K562 (cell line): ENCODE measurements at regions not wholly inside any gene's neighbourhood (a gene's known extent, or its start where the extent isn't known, plus 50 kb on each side); places are given as distances from the start of the nearest gene placed in this dataset.

Experiments
- ATAC-seq: fragments of 200-7000 bp; cut with Tn5 transposase; 3 replicates; pipeline ENCODE4 v1.9.1; 2020; ENCODE audit warnings: moderate library complexity
- BruUV-seq: library from RNA; stranded (reverse); fragments of 400-500 nt; replicated peaks from 2 replicates; lab custom pipeline; 2021; lab: Mats Ljungman, UMichigan
- CTCF ChIA-PET: fragments of 300-600 bp; formaldehyde crosslinking; extraction: SDS; loops from one replicate; lab custom pipeline; 2021; ENCODE audit warnings: low intra/inter-chr PET ratio; lab: Yijun Ruan, JAX
- POLR2A ChIA-PET: fragments of 300-600, 350-650 bp; sonication (Branson Sonifier 250); formaldehyde crosslinking; extraction: SDS; loops from one replicate; lab custom pipeline; 2021; ENCODE audit warnings: antibody characterized with exemption, inconsistent platforms; lab: Yijun Ruan, JAX
- DNase-seq, 4 experiments: peaks; one replicate each; pipeline versions ENCODE4 v3.0.0 to v3.0.0-alpha.2; 2011 to 2018; ENCODE audit warnings: low spot score in 3 of 4, mixed read lengths in 3 of 4; ENCODE audit errors: extremely low read depth in 1 of 4
- FAIRE-seq: peaks from 2 replicates; lab custom pipeline; 2011; peaks lifted over from hg19 to GRCh38; lab: Jason Lieb, UNC
- H2AFZ ChIP-seq: 2 replicates; pipeline ENCODE4 v1.6.0; 2011; ENCODE audit warnings: low read depth, low read length, control low read depth, inconsistent platforms
- H3K27ac ChIP-seq: fragments of 200-600 bp; 3 replicates; pipeline ENCODE4 v1.8.0; 2011; ENCODE audit warnings: low read depth, mild to moderate bottlenecking, control low read depth, inconsistent platforms, low read length, moderate library complexity, mixed read lengths; ENCODE audit errors: extremely low read depth
- H3K27me3 ChIP-seq, 2 experiments: fragments of 300-600 bp in 1 of 2; 2 replicates in 1 of 2; 3 replicates in 1 of 2; pipeline versions ENCODE4 v1.6.0 to v1.8.0; 2011; ENCODE audit warnings: inconsistent platforms in 2 of 2, low read length in 2 of 2, mild to moderate bottlenecking in 1 of 2, mixed read lengths in 1 of 2, moderate library complexity in 1 of 2; ENCODE audit not compliant: control insufficient read depth in 2 of 2, insufficient read depth in 2 of 2
- H3K36me3 ChIP-seq: fragments of 300-600 bp; 3 replicates; pipeline ENCODE4 v1.8.0; 2011; ENCODE audit warnings: mild to moderate bottlenecking, low read length, inconsistent platforms; ENCODE audit not compliant: control insufficient read depth, insufficient read depth
- H3K4me1 ChIP-seq, 2 experiments: fragments of 200-600 bp in 1 of 2; replicated peaks in 1 of 2; 2 replicates in 1 of 2; 3 replicates in 1 of 2; pipeline versions ENCODE4 v1.5.1 to v1.8.0; 2011; ENCODE audit warnings: inconsistent platforms in 2 of 2, low read length in 2 of 2, mild to moderate bottlenecking in 1 of 2, mixed read lengths in 1 of 2, moderate library complexity in 1 of 2; ENCODE audit not compliant: control insufficient read depth in 2 of 2, insufficient read depth in 2 of 2
- H3K4me2 ChIP-seq: 2 replicates; pipeline ENCODE4 v1.6.1; 2011; ENCODE audit warnings: low read length, control low read depth, inconsistent platforms, mixed read lengths; ENCODE audit not compliant: insufficient read depth
- H3K4me3 ChIP-seq: fragments of 200-600 bp; sonication (generic), shearing (Covaris generic); 2 replicates; pipeline ENCODE4 v1.5.1; 2016; ENCODE audit warnings: control low read depth, inconsistent platforms
- H3K79me2 ChIP-seq: fragments of 200-600 bp; 3 replicates; pipeline ENCODE4 v1.8.0; 2011; ENCODE audit warnings: low read length, inconsistent platforms; ENCODE audit not compliant: control insufficient read depth, insufficient read depth
- H3K9ac ChIP-seq, 2 experiments: 2 replicates each; pipeline versions ENCODE4 v1.6.0 to v1.6.1; 2011; ENCODE audit warnings: low read depth in 2 of 2, low read length in 2 of 2, control low read depth in 1 of 2, inconsistent platforms in 1 of 2, mild to moderate bottlenecking in 1 of 2, mixed read lengths in 1 of 2; ENCODE audit not compliant: insufficient read depth in 1 of 2
- H3K9me1 ChIP-seq: one replicate; pipeline ENCODE4 v1.6.0; 2011; ENCODE audit warnings: inconsistent platforms, mild to moderate bottlenecking, low read length, moderate library complexity; ENCODE audit not compliant: control insufficient read depth, insufficient read depth
- H3K9me3 ChIP-seq: replicated peaks from 2 replicates; pipeline ENCODE4 v1.5.1; 2011; ENCODE audit warnings: low read depth, low read length, inconsistent platforms; ENCODE audit not compliant: control insufficient read depth, insufficient read depth
- H4K20me1 ChIP-seq: replicated peaks from 2 replicates; pipeline ENCODE4 v1.6.1; 2011; ENCODE audit warnings: low read length, inconsistent platforms, mixed read lengths; ENCODE audit not compliant: control insufficient read depth, insufficient read depth
- BCLAF1 ChIP-seq, 2 experiments: fragments of 450-650 bp in 1 of 2; IDR thresholded peaks; 2 replicates each; pipeline ENCODE4 v1.6.1; 2011 to 2017; ENCODE audit warnings: low read depth in 2 of 2, antibody characterized with exemption in 1 of 2, borderline replicate concordance in 1 of 2, low read length in 1 of 2, mild to moderate bottlenecking in 1 of 2, mixed read lengths in 1 of 2; ENCODE audit not compliant: control insufficient read depth in 1 of 2
- BRD4 ChIP-seq: fragments of 200-600 bp; sonication (generic); IDR thresholded peaks from 2 replicates; pipeline ENCODE4 v1.6.1; 2017; ENCODE audit warnings: inconsistent platforms
- CAMTA2 ChIP-seq: fragments of 250-450 bp; sonication (Bioruptor Pico); conservative IDR thresholded peaks from 2 replicates; pipeline ENCODE4 v1.5.1; 2022
- KAT7 ChIP-seq: sonication (generic); formaldehyde crosslinking; IDR thresholded peaks from 2 replicates; pipeline ENCODE4 v1.8.0; 2022; ENCODE audit warnings: missing genetic modification reagents, mild to moderate bottlenecking, borderline replicate concordance
- MAFG ChIP-seq: fragments of 450-650 bp; conservative IDR thresholded peaks from 2 replicates; pipeline ENCODE4 v1.6.1; 2016; ENCODE audit warnings: missing genetic modification characterization, missing compliant biosample characterization
- MYBL2 ChIP-seq, 2 experiments: fragments of 450-650 bp in 1 of 2; sonication (generic) in 1 of 2; formaldehyde crosslinking in 1 of 2; IDR thresholded peaks; 2 replicates each; pipeline versions ENCODE4 v1.6.1 to v1.8.1; 2017 to 2022; ENCODE audit warnings: borderline replicate concordance in 1 of 2, inconsistent platforms in 1 of 2, low read depth in 1 of 2, mild to moderate bottlenecking in 1 of 2, missing genetic modification reagents in 1 of 2, moderate library complexity in 1 of 2
- PHF8 ChIP-seq: fragments of 200-600 bp; sonication (generic); IDR thresholded peaks from 2 replicates; pipeline ENCODE4 v1.6.1; 2012; ENCODE audit warnings: mixed run types, mild to moderate bottlenecking, inconsistent platforms, low read length, moderate library complexity, borderline replicate concordance
- PTRF ChIP-seq: fragments of 450-650 bp; IDR thresholded peaks from 2 replicates; pipeline ENCODE4 v1.6.1; 2016; ENCODE audit warnings: mild to moderate bottlenecking, missing genetic modification characterization, missing compliant biosample characterization
- TAF1 ChIP-seq: IDR thresholded peaks from 2 replicates; pipeline ENCODE4 v1.6.1; 2011; ENCODE audit warnings: mild to moderate bottlenecking, low read length, moderate library complexity; ENCODE audit not compliant: insufficient read depth, control insufficient read depth, severe bottlenecking; ENCODE audit errors: extremely low read depth
- YBX1 ChIP-seq: fragments of 450-650 bp; IDR thresholded peaks from 2 replicates; pipeline ENCODE4 v1.7.1; 2016; ENCODE audit warnings: mild to moderate bottlenecking
- ZBTB9 ChIP-seq: fragments of 450-650 bp; formaldehyde crosslinking; IDR thresholded peaks from 2 replicates; pipeline ENCODE4 v1.4.0; 2020; ENCODE audit warnings: mild to moderate bottlenecking, moderate library complexity
- ZC3H11A ChIP-seq: IDR thresholded peaks from 2 replicates; pipeline ENCODE4 v1.6.1; 2012; ENCODE audit warnings: low read depth, low read length, improper control_type of control experiment
- ZNF277 ChIP-seq: fragments of 250-450 bp; sonication (Bioruptor Pico); IDR thresholded peaks from 2 replicates; pipeline ENCODE4 v1.8.0; 2022; ENCODE audit warnings: inconsistent platforms, mild to moderate bottlenecking, moderate library complexity, borderline replicate concordance
- ZNF699 ChIP-seq: fragments of 250-450 bp; sonication (Bioruptor Pico); IDR thresholded peaks from 2 replicates; pipeline ENCODE4 v1.8.0; 2021; ENCODE audit warnings: mild to moderate bottlenecking, moderate library complexity; ENCODE audit not compliant: insufficient replicate concordance
- WGBS: fragments of 100-300 bp; shearing (Covaris generic); methylation state at CpG from one replicate; pipeline ENCODE4 v1.1.6; 2016; ENCODE audit warnings: low coverage, mixed read lengths; ENCODE audit not compliant: insufficient coverage; ENCODE audit errors: missing lambda C conversion rate; 5-methylcytosine and 5-hydroxymethylcytosine counted together
- in situ Hi-C: fragments of 300-500 bp; cut with MboI; formaldehyde crosslinking; loops from 4 replicates; pipeline ENCODE4 v1.15.0; 2018; ENCODE audit warnings: inconsistent platforms, mixed read lengths
- intact Hi-C: fragments of 100-400 bp; cut with micrococcal nuclease; formaldehyde crosslinking; loops from 2 replicates; pipeline ENCODE4 v1.14.2; 2022

GRCh38 chr22:49101873-49102272 lies 725.8 kb downstream of the BRD1 start (continued):
- TF ChIP-seq ZBTB9 (CRISPR knock-in tag), result no peak

DNA sequence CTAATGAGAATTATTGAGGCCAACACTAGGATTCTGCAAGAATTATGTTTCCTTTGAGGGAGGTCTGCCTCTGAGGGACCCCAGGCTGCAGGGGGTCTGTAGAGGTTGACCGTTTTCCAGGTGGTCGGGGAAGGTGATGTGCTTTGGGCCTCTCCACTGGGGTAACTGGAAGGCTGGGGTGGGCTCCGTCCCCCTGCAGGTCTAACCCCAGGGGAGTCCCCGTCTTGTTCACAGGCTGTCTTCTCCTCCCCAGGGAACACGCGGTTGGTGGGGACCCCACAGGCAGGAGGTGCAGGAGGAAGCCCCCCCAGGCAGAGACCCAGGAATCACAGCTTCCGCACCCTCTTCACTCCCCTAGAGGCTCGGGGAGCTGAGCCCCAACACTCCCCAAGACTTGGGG lies 726.4 kb downstream of the BRD1 start:
- DNase-seq (no peak), FAIRE-seq (no peak)
- in situ Hi-C loops, result no loop called here
- no peak for TF ChIP-seq YBX1
- no peak for TF ChIP-seq BCLAF1 (IDR thresholded peaks at IDR 0.05; ENCODE audit: borderline replicate concordance in 1 of 2, control insufficient read depth in 1 of 2, low read depth in 2 of 2, low read length in 1 of 2)
- no peak for TF ChIP-seq TAF1
- TF ChIP-seq ZNF277 (CRISPR knock-in tag), result no peak
- no peak for TF ChIP-seq MYBL2 (IDR thresholded peaks at IDR 0.05; ENCODE audit: low read depth)
- no peak for TF ChIP-seq MYBL2 (CRISPR knock-in tag; IDR thresholded peaks at IDR 0.05; ENCODE audit: borderline replicate concordance)
- TF ChIP-seq PTRF (tag), result no peak
- TF ChIP-seq BRD4, result no peak
- TF ChIP-seq MAFG, result no peak
- no peak for TF ChIP-seq KAT7 (CRISPR knock-in tag)
- TF ChIP-seq ZC3H11A, result no peak
- no peak for TF ChIP-seq PHF8
- no peak for TF ChIP-seq CAMTA2 (CRISPR knock-in tag)
- no peak for TF ChIP-seq ZNF699 (CRISPR knock-in tag)

More for the DNA sequence above, 726.4 kb downstream of the BRD1 start:
- Histone ChIP-seq H3K9me3 (no peaks in the 10 kb centered on the region), H3K9me1 (no peaks in the 10 kb centered on the region), H3K9ac (no peak overlapping the region), H3K4me2 (no peak overlapping the region), H2AFZ (no peak overlapping the region), H3K27me3 (peaks cover 2 to 50% of the 10 kb centered on the region in 2 experiments; a peak in 3 of 5 replicates), H3K79me2 (no peaks in the 10 kb centered on the region), H4K20me1 (no peaks in the 10 kb centered on the region; the same call in 1 of the 2 replicates), H3K4me3 (no peak overlapping the region), H3K36me3 (no peaks in the 10 kb centered on the region), H3K27ac (no peak overlapping the region), H3K4me1 (no peaks in the 10 kb centered on the region)
- intact Hi-C loops, result no loop called here
- ATAC-seq, result no peak
- CTCF ChIA-PET, result no interaction called here
- WGBS, result 0% methylated on average over 5 of the region's 8 CpGs
- POLR2A ChIA-PET, result no interaction called here
- BruUV-seq, result no TSS peak
